Fibroblast of lung (primary cell): ENCODE measurements at regions not wholly inside any gene's neighbourhood (a gene's known extent, or its start where the extent isn't known, plus 50 kb on each side); places are given as distances from the start of the nearest gene placed in this dataset.

ENCODE experiments used
- DNase-seq, 2 donors: peaks; one replicate each; pipeline versions ENCODE4 v3.0.0 to v3.0.0-alpha.2; 2010; ENCODE audit warnings: low read depth in 2 of 2
- H2AFZ ChIP-seq: 2 replicates; pipeline ENCODE4 v1.5.1; 2012; ENCODE audit warnings: low read length, control low read depth, inconsistent platforms
- H3K27ac ChIP-seq: 2 replicates; pipeline ENCODE4 v1.5.1; 2011; ENCODE audit warnings: low read length, control low read depth; ENCODE audit not compliant: insufficient read depth
- H3K27me3 ChIP-seq: 2 replicates; pipeline ENCODE4 v1.5.1; 2011; ENCODE audit warnings: mild to moderate bottlenecking, low read length; ENCODE audit not compliant: control insufficient read depth, insufficient read depth
- H3K36me3 ChIP-seq: 2 replicates; pipeline ENCODE4 v1.5.1; 2011; ENCODE audit warnings: low read length; ENCODE audit not compliant: control insufficient read depth, insufficient read depth
- H3K4me1 ChIP-seq: 2 replicates; pipeline ENCODE4 v1.5.1; 2011; ENCODE audit warnings: low read length; ENCODE audit not compliant: control insufficient read depth, insufficient read depth; ENCODE audit errors: extremely low read depth
- H3K4me2 ChIP-seq: 2 replicates; pipeline ENCODE4 v1.5.1; 2011; ENCODE audit warnings: low read length, control low read depth; ENCODE audit not compliant: insufficient read depth; ENCODE audit errors: extremely low read depth
- H3K4me3 ChIP-seq, 4 experiments: fragments of 200-600 bp in 1 of 4; sonication (generic) in 1 of 4; replicated peaks in 1 of 4; 2 replicates each; pipeline ENCODE4 v1.5.1; 2011 to 2016; ENCODE audit warnings: low read length in 4 of 4, low read depth in 3 of 4, mild to moderate bottlenecking in 3 of 4, control low read depth in 2 of 4, inconsistent platforms in 1 of 4, mixed read lengths in 1 of 4; ENCODE audit not compliant: insufficient read depth in 1 of 4; ENCODE audit errors: control extremely low read depth in 1 of 4
- H3K79me2 ChIP-seq: 2 replicates; pipeline ENCODE4 v1.5.1; 2012; ENCODE audit warnings: mild to moderate bottlenecking, low read length, inconsistent platforms; ENCODE audit not compliant: control insufficient read depth, insufficient read depth
- H3K9ac ChIP-seq: 2 replicates; pipeline ENCODE4 v1.5.1; 2011; ENCODE audit warnings: mild to moderate bottlenecking, low read length, control low read depth; ENCODE audit not compliant: insufficient read depth
- H3K9me3 ChIP-seq: 2 replicates; pipeline ENCODE4 v1.5.1; 2012; ENCODE audit warnings: low read depth, low read length; ENCODE audit not compliant: control insufficient read depth, insufficient read depth
- H4K20me1 ChIP-seq: 2 replicates; pipeline ENCODE4 v1.5.1; 2011; ENCODE audit warnings: low read length; ENCODE audit not compliant: control insufficient read depth, insufficient read depth; ENCODE audit errors: extremely low read depth
- EZH2 ChIP-seq: IDR thresholded peaks from 2 replicates; pipeline ENCODE4 v1.5.1; 2012; ENCODE audit warnings: low read length, control low read depth, mild to moderate bottlenecking; ENCODE audit errors: missing control alignments
- TF ChIP-seq, protein P1 (sequence below), 2 donors: IDR thresholded peaks in 1 of 2; conservative IDR thresholded peaks in 1 of 2; 1 replicate in 1 of 2; 2 replicates in 1 of 2; pipeline ENCODE4 v1.5.1; 2011 to 2012; ENCODE audit warnings: low read length in 2 of 2, control low read depth in 1 of 2, inconsistent platforms in 1 of 2, low read depth in 1 of 2, mild to moderate bottlenecking in 1 of 2

DNA sequence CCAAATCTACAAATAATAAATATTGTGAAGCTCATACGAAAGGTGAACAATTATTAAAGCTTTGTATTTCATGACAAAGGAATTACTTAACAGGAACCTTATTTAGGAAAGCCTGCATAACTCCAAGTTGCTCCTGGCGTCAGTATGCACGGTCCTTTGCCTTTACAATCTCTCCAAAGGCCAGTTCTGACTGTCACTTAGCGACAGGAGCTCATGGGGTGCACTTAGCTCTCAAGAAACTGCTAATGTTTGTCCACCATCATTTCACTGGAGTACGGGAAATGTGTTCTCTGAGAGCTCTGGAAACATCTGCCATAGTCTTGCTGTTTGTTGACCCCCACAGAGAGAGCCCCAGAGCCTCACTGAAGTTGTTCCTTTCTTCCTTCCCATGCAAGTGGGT is 781.5 kb upstream of the POM121L12 start:
- no peaks in the 10 kb centered on the region for H3K9me3 ChIP-seq
- no peaks in the 10 kb centered on the region for H3K79me2 ChIP-seq
- H3K27me3 ChIP-seq, result no peaks in the 10 kb centered on the region
- no peak overlapping the region for H3K9ac ChIP-seq
- H4K20me1 ChIP-seq, result no peaks in the 10 kb centered on the region
- H3K27ac ChIP-seq, result no peak overlapping the region
- DNase-seq, result no peak
- H3K4me3 ChIP-seq, result no peak overlapping the region
- H3K36me3 ChIP-seq, result no peaks in the 10 kb centered on the region
- H3K4me1 ChIP-seq, result no peaks in the 10 kb centered on the region
- H3K4me2 ChIP-seq, result no peak overlapping the region
- H2AFZ ChIP-seq, result no peak overlapping the region
- no peak for TF ChIP-seq EZH2
- TF ChIP-seq, protein P1, sequence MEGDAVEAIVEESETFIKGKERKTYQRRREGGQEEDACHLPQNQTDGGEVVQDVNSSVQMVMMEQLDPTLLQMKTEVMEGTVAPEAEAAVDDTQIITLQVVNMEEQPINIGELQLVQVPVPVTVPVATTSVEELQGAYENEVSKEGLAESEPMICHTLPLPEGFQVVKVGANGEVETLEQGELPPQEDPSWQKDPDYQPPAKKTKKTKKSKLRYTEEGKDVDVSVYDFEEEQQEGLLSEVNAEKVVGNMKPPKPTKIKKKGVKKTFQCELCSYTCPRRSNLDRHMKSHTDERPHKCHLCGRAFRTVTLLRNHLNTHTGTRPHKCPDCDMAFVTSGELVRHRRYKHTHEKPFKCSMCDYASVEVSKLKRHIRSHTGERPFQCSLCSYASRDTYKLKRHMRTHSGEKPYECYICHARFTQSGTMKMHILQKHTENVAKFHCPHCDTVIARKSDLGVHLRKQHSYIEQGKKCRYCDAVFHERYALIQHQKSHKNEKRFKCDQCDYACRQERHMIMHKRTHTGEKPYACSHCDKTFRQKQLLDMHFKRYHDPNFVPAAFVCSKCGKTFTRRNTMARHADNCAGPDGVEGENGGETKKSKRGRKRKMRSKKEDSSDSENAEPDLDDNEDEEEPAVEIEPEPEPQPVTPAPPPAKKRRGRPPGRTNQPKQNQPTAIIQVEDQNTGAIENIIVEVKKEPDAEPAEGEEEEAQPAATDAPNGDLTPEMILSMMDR (conservative IDR thresholded peaks at IDR 0.05 in 1 of 2, IDR thresholded peaks at IDR 0.05 in 1 of 2; ENCODE audit: low read depth in 1 of 2, low read length in 2 of 2), result no peak

DNA sequence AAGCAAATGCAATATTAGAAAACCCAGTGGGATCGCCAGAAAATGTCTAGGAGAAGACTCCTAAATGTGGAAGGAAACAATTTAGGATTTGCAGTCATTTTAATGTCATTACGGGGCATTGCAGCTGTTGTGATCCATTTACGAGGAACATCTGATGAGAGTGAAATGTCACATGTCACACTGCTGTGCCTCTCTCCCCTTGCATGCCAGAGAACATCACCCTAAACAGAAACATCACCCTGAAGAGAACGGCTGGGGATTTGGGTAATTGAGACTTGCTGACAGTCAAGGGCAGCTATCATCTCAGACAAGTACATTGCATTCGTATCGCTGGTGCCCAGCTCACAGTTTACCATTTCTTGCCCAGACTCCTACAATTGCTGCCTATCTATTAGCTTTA is 785.7 kb upstream of the POM121L12 start:
- H3K36me3 ChIP-seq, result no peaks in the 10 kb centered on the region
- H3K4me1 ChIP-seq, result no peaks in the 10 kb centered on the region
- no peaks in the 10 kb centered on the region for H3K9me3 ChIP-seq
- H3K79me2 ChIP-seq, result no peaks in the 10 kb centered on the region
- no peak overlapping the region for H3K27ac ChIP-seq
- no peaks in the 10 kb centered on the region for H3K27me3 ChIP-seq
- DNase-seq, result no peak
- no peak overlapping the region for H2AFZ ChIP-seq
- no peak overlapping the region for H3K4me2 ChIP-seq
- TF ChIP-seq, protein P1 (conservative IDR thresholded peaks at IDR 0.05 in 1 of 2, IDR thresholded peaks at IDR 0.05 in 1 of 2; ENCODE audit: low read depth in 1 of 2, low read length in 2 of 2), result no peak
- TF ChIP-seq EZH2, result no peak
- no peak overlapping the region for H3K4me3 ChIP-seq
- H3K9ac ChIP-seq, result no peak overlapping the region
- no peaks in the 10 kb centered on the region for H4K20me1 ChIP-seq

DNA sequence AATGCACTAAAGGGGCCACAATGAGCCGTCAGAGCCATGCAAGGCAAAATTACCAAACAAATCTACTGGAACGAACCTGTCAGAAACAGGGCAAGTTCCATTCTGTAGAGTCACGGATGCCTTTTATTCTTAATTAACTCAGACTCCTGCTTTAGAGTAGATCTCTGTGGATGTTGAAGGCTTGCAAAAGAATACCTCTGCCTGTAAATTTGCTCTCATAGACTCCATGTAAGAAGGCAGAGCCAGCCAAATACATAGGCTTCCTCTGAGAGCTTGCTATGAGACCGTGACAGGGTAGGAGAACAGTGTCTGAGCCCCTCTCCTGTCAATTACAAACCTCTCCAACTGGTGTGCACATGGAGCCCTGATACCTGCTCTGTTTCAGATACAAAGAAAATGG is 787.9 kb upstream of the POM121L12 start:
- Histone ChIP-seq H3K27ac (no peak overlapping the region), H4K20me1 (no peaks in the 10 kb centered on the region), H3K27me3 (no peaks in the 10 kb centered on the region), H3K4me2 (no peak overlapping the region), H3K79me2 (no peaks in the 10 kb centered on the region), H3K9me3 (no peaks in the 10 kb centered on the region), H2AFZ (no peak overlapping the region), H3K36me3 (no peaks in the 10 kb centered on the region), H3K4me1 (no peaks in the 10 kb centered on the region), H3K4me3 (no peak overlapping the region), H3K9ac (no peak overlapping the region)
- TF ChIP-seq, protein P1 (conservative IDR thresholded peaks at IDR 0.05 in 1 of 2, IDR thresholded peaks at IDR 0.05 in 1 of 2; ENCODE audit: low read depth in 1 of 2, low read length in 2 of 2), result no peak
- TF ChIP-seq EZH2, result no peak
- DNase-seq, result no peak
